DMS153 treated with DMSO at 0.1 percent for 48 hours (cell line): ENCODE measurements at regions not wholly inside any gene's neighbourhood (a gene's known extent, or its start where the extent isn't known, plus 50 kb on each side); places are given as distances from the start of the nearest gene placed in this dataset.
A peak's percentile ranks its signal among the peaks of the same experiment; 100 is the strongest.

ENCODE experiments used
- DNase-seq: peaks from one replicate; lab custom pipeline; 2025; ENCODE audit not compliant: unreplicated experiment; lab: John Stamatoyannopoulos, UW

- DNase-seq, result no peak
These were observed 165.2 kb downstream of the ZPLD1 start for GRCh38 chr3:102599819-102600576.

- DNase-seq, result no peak
These were observed 170.3 kb downstream of the ZPLD1 start for GRCh38 chr3:102605153-102605552.

- DNase-seq, result no peak
These were observed 174.1 kb downstream of the ZPLD1 start for GRCh38 chr3:102608875-102609274.

GRCh38 chr3:102614021-102614569 is 179.3 kb downstream of the ZPLD1 start:
- no peak for DNase-seq

GRCh38 chr3:102614585-102614984 is 179.8 kb downstream of the ZPLD1 start:
- DNase-seq, result no peak

- DNase-seq, result no peak
These were observed 182.6 kb downstream of the ZPLD1 start for GRCh38 chr3:102617381-102617780.

GRCh38 chr3:102619361-102619760 is 184.5 kb downstream of the ZPLD1 start:
- no peak for DNase-seq

GRCh38 chr3:102629943-102630342 is 195.1 kb downstream of the ZPLD1 start:
- DNase-seq, result no peak

- DNase-seq, result no peak
These were observed 195.7 kb downstream of the ZPLD1 start for GRCh38 chr3:102630531-102630930.

- no peak for DNase-seq
These were observed 208.7 kb downstream of the ZPLD1 start for GRCh38 chr3:102643546-102643945.

- DNase-seq, result no peak
These were observed 211.7 kb downstream of the ZPLD1 start for GRCh38 chr3:102646557-102646956.

GRCh38 chr3:102660653-102661052 is 225.8 kb downstream of the ZPLD1 start:
- no peak for DNase-seq

- DNase-seq, result no peak
These were observed 227.1 kb downstream of the ZPLD1 start for GRCh38 chr3:102661707-102662497.

GRCh38 chr3:102662498-102662772 is 227.6 kb downstream of the ZPLD1 start:
- no peak for DNase-seq

GRCh38 chr3:102664126-102664525 is 229.3 kb downstream of the ZPLD1 start:
- DNase-seq, result no peak

- no peak for DNase-seq
These were observed 230.4 kb downstream of the ZPLD1 start for GRCh38 chr3:102665183-102665582.

- no peak for DNase-seq
These were observed 233.4 kb downstream of the ZPLD1 start for GRCh38 chr3:102668247-102668646.

GRCh38 chr3:102670986-102671385 is 236.2 kb downstream of the ZPLD1 start:
- DNase-seq, result no peak

- DNase-seq, result no peak
These were observed 237.5 kb downstream of the ZPLD1 start for GRCh38 chr3:102672305-102672704.

- peak; percentile 5 for DNase-seq
These were observed 238.7 kb downstream of the ZPLD1 start for GRCh38 chr3:102673271-102674115.

- no peak for DNase-seq
These were observed 239.5 kb downstream of the ZPLD1 start for GRCh38 chr3:102674284-102674683.
